ENCODE measurements at regions not wholly inside any gene's neighbourhood (a gene's known extent, or its start where the extent isn't known, plus 50 kb on each side); places are given as distances from the start of the nearest gene placed in this dataset.

DNA sequence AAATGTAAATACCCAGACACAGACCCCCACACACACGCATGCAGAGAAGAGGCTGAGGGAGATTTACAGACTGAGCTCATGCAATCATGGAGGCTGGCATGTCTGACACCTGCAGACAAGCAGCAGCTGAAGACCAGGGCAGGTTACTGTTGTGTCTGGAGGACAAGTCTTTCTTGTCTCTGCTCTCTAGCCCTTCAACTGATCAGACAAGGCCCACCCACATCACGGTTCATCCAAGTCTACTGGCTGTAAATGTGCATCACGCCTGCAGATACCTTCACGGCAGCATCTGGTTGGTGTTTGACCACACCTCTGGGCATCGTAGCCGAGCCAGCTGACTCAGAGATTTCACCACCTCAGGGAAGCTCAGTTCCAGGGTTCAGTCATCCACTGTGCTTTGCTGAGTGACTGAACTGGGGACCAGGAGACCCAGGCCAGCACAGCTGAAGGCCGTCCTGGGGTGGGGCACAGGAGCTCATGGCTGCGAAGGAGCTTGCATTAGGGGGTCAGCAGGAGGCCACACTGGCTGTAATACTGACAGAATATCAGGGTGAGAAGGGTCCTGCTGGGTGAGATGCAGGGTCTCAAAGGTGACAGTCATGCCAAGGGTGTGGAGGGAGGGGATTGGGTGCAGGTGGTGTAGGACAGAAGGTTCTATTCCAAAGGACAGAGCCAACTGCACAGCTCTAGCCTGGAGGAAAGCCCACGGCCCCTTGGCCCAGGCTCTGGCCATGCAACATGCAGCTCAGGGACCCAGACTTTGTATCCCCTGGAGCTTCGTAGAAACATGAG is 304.9 kb downstream of the BRD1 start:
- Histone ChIP-seq H3K9me2 (ENCODE audit: insufficient read depth) (no peaks in the 10 kb centered on the region), H3K79me2 (ENCODE audit: insufficient read depth) (no peaks in the 10 kb centered on the region), H3K36me3 (ENCODE audit: low read depth) (no peaks in the 10 kb centered on the region)

DNA sequence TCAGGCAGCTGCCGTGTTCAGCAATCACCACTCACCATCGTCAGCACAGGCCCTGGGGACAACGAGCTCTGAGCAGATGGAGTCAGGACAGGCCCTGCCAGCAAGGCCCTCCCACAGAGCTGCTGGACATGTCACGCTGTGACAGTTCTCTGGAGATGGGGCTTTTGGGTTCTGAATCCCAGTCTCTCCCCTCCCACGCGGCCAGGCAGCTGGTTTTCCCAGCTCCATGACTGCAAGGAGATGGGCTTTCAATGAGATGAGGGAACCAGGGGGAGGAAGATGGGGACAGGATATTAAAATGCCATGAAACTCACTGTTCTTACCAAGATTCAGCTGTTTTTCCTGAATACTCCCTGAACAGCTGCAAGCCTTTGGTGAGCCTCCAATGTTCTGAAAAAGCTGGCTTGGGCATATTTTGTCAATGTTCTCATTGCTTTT is 305.9 kb downstream of the BRD1 start:
- in situ Hi-C loops (cut with MboI) = no loop called here
- 28 to 31% methylated on average over 6 of the region's 6 CpGs for WGBS, 2 experiments (ENCODE audit: low coverage in 1 of 2, low lambda C conversion rate in 2 of 2, missing lambda C conversion rate in 2 of 2)
- Histone ChIP-seq H3K4me2 (ENCODE audit: unreplicated experiment) (no peak overlapping the region), H3K4me1 (ENCODE audit: insufficient read depth) (no peaks in the 10 kb centered on the region), H3K36me3 (ENCODE audit: low read depth) (no peaks in the 10 kb centered on the region), H4K20me1 (ENCODE audit: insufficient read depth) (no peaks in the 10 kb centered on the region), H3K27ac (no peak overlapping the region), H2AFZ (no peak overlapping the region), H3F3A (ENCODE audit: insufficient read depth) (no peaks in the 10 kb centered on the region), H3K79me2 (ENCODE audit: insufficient read depth) (no peaks in the 10 kb centered on the region), H3K27me3 (replicated peaks; ENCODE audit: insufficient read depth) (no peaks in the 10 kb centered on the region), H3K9me3 (ENCODE audit: low read depth) (no peaks in the 10 kb centered on the region), H3K9ac (no peak overlapping the region), H3K4me3 (no peak overlapping the region), H3K9me2 (ENCODE audit: insufficient read depth) (no peaks in the 10 kb centered on the region)
- no peak for DNase-seq
- TF ChIP-seq EZH2 (IDR thresholded peaks at IDR 0.05; ENCODE audit: insufficient read depth, poor library complexity, severe bottlenecking) (no peak), EZH2phosphoT487 (IDR thresholded peaks at IDR 0.05; ENCODE audit: insufficient read depth, low read depth) (no peak)

More for the DNA sequence above, 304.9 kb downstream of the BRD1 start:
- DNase-seq = no peak
- Histone ChIP-seq H3K27ac (no peak overlapping the region), H3K9ac (no peak overlapping the region), H2AFZ (no peak overlapping the region), H4K20me1 (ENCODE audit: insufficient read depth) (no peaks in the 10 kb centered on the region), H3K4me2 (ENCODE audit: unreplicated experiment) (no peak overlapping the region), H3K27me3 (replicated peaks; ENCODE audit: insufficient read depth) (no peaks in the 10 kb centered on the region), H3K9me3 (ENCODE audit: low read depth) (no peaks in the 10 kb centered on the region), H3F3A (ENCODE audit: insufficient read depth) (no peaks in the 10 kb centered on the region), H3K4me1 (ENCODE audit: insufficient read depth) (no peaks in the 10 kb centered on the region), H3K4me3 (no peak overlapping the region)
- in situ Hi-C loops (cut with MboI) = no loop called here
- no peak for TF ChIP-seq EZH2 (IDR thresholded peaks at IDR 0.05; ENCODE audit: insufficient read depth, poor library complexity, severe bottlenecking)
- TF ChIP-seq EZH2phosphoT487 (IDR thresholded peaks at IDR 0.05; ENCODE audit: insufficient read depth, low read depth) = no peak
- 19 to 21% methylated on average over 9 to 10 of the region's 10 CpGs for WGBS, 2 experiments (ENCODE audit: low coverage in 1 of 2, low lambda C conversion rate in 2 of 2, missing lambda C conversion rate in 2 of 2)

DNA sequence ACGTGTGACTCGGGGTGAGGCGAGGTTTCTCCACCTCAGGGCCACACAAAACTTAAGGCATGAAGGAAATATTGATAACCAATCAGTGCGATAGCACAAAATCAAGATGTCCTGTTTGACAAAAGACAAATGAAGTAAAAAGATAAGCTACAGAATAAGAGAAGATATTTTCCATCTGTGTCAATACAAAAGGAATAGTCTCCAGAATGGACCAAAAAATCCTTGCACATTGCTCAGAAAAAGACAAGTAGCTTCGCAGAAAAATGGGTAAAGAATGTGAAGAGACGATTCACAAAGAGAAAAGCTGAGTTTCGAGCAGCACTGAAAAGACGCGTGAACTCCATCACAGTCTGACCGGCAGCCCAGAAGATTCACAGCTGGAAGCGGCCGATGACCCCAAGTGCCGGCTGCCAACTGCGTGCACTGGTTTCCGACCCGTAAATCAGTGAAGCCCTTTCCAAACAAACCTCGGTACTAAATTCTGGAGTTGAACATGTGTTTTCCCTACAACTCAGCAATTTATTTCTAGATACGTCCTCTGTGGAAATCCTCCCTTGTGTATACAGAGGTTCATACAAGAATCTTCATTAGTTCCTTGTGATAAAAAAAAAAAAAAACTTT is 308.4 kb downstream of the BRD1 start:
- in situ Hi-C loops (cut with MboI) = no loop called here
- Histone ChIP-seq H2AFZ (no peak overlapping the region), H3K4me1 (ENCODE audit: insufficient read depth) (no peaks in the 10 kb centered on the region), H4K20me1 (ENCODE audit: insufficient read depth) (no peaks in the 10 kb centered on the region), H3K9ac (no peak overlapping the region), H3K4me3 (no peak overlapping the region), H3K36me3 (ENCODE audit: low read depth) (no peaks in the 10 kb centered on the region), H3K27me3 (replicated peaks; ENCODE audit: insufficient read depth) (no peaks in the 10 kb centered on the region), H3K79me2 (ENCODE audit: insufficient read depth) (no peaks in the 10 kb centered on the region), H3K4me2 (ENCODE audit: unreplicated experiment) (no peak overlapping the region), H3K9me3 (ENCODE audit: low read depth) (no peaks in the 10 kb centered on the region), H3K9me2 (ENCODE audit: insufficient read depth) (no peaks in the 10 kb centered on the region), H3K27ac (no peak overlapping the region), H3F3A (ENCODE audit: insufficient read depth) (no peaks in the 10 kb centered on the region)
- TF ChIP-seq EZH2phosphoT487 (IDR thresholded peaks at IDR 0.05; ENCODE audit: insufficient read depth, low read depth) (no peak), EZH2 (IDR thresholded peaks at IDR 0.05; ENCODE audit: insufficient read depth, poor library complexity, severe bottlenecking) (no peak)
- DNase-seq = no peak
- WGBS, 2 experiments (ENCODE audit: low coverage in 1 of 2, low lambda C conversion rate in 2 of 2, missing lambda C conversion rate in 2 of 2) = 11 to 14% methylated on average over 18 of the region's 18 CpGs

DNA sequence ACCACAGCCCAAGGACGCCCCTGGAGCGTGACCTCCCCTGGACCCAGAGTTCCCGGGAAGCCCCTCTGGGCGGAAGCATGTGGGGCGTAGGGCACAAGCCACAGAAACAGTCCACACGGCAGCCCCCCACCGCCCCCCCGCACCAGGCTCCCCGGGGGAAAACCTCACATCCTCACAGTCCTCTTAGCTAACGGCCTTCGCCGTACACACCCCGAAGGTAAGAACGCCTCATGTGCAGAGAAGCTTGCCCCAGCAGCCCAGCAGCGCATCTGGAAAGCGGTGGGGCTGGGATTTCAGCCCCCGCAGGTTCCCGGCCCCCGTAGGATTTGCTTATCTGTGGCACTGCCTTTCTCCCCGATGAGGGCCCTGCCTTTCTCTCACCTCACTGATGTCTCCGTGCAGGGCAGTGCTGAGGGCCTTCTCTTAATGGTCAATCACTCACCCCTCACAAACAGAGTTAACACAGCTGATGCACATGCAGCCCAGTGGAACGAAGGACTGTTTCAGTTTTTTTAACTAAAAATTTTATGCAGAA is 309.2 kb downstream of the BRD1 start:
- no peaks in the 10 kb centered on the region for H3F3A ChIP-seq (ENCODE audit: insufficient read depth)
- no peak overlapping the region for H3K4me2 ChIP-seq (ENCODE audit: unreplicated experiment)
- no peak overlapping the region for H3K27ac ChIP-seq
- H3K4me3 ChIP-seq = no peak overlapping the region
- TF ChIP-seq EZH2 (IDR thresholded peaks at IDR 0.05; ENCODE audit: insufficient read depth, poor library complexity, severe bottlenecking) = no peak
- no peak for TF ChIP-seq EZH2phosphoT487 (IDR thresholded peaks at IDR 0.05; ENCODE audit: insufficient read depth, low read depth)
- in situ Hi-C loops (cut with MboI) = no loop called here
- 13 to 15% methylated on average over 11 to 21 of the region's 22 CpGs for WGBS, 2 experiments (ENCODE audit: low coverage in 1 of 2, low lambda C conversion rate in 2 of 2, missing lambda C conversion rate in 2 of 2)
- no peak overlapping the region for H2AFZ ChIP-seq
- no peak overlapping the region for H3K9ac ChIP-seq
- no peaks in the 10 kb centered on the region for H3K27me3 ChIP-seq (replicated peaks; ENCODE audit: insufficient read depth)
- no peak for DNase-seq
- H3K79me2 ChIP-seq (ENCODE audit: insufficient read depth) = no peaks in the 10 kb centered on the region
- no peaks in the 10 kb centered on the region for H3K9me2 ChIP-seq (ENCODE audit: insufficient read depth)
- no peaks in the 10 kb centered on the region for H4K20me1 ChIP-seq (ENCODE audit: insufficient read depth)
- no peaks in the 10 kb centered on the region for H3K4me1 ChIP-seq (ENCODE audit: insufficient read depth)
- no peaks in the 10 kb centered on the region for H3K9me3 ChIP-seq (ENCODE audit: low read depth)
- H3K36me3 ChIP-seq (ENCODE audit: low read depth) = no peaks in the 10 kb centered on the region
